K562 (cell line): ENCODE measurements at regions not wholly inside any gene's neighbourhood (a gene's known extent, or its start where the extent isn't known, plus 50 kb on each side); places are given as distances from the start of the nearest gene placed in this dataset.

Experiments used
- CBFB ChIP-seq: sonication (generic); formaldehyde crosslinking; IDR thresholded peaks from 2 replicates; pipeline ENCODE4 v1.4.0; 2020; ENCODE audit warnings: mild to moderate bottlenecking, missing genetic modification reagents
- CTCFL ChIP-seq: IDR thresholded peaks from 2 replicates; pipeline ENCODE4 v1.6.1; 2011; ENCODE audit warnings: borderline replicate concordance, low read depth, mild to moderate bottlenecking, moderate library complexity, low read length; ENCODE audit not compliant: insufficient read depth, poor library complexity, severe bottlenecking
- EHMT2 ChIP-seq: fragments of 450-650 bp; IDR thresholded peaks from 2 replicates; pipeline ENCODE4 v1.6.1; 2018; ENCODE audit warnings: antibody characterized with exemption
- FUS ChIP-seq: fragments of 200-400 bp; formaldehyde crosslinking; optimal IDR thresholded peaks from 2 replicates; pipeline ENCODE3; 2017; ENCODE audit warnings: low read depth, low read length
- MTA2 ChIP-seq: fragments of 450-650 bp; IDR thresholded peaks from 2 replicates; pipeline ENCODE4 v1.6.1; 2016; ENCODE audit warnings: low read depth
- NFYB ChIP-seq: IDR thresholded peaks from 2 replicates; pipeline ENCODE4 v1.6.1; 2011; ENCODE audit warnings: mild to moderate bottlenecking, moderate library complexity; ENCODE audit not compliant: insufficient read length; ENCODE audit errors: extremely low read depth
- POLR2A ChIP-seq: fragments of 450-650 bp; conservative IDR thresholded peaks from 2 replicates; pipeline ENCODE4 v1.6.1; 2016
- SMARCE1 ChIP-seq: fragments of 450-650 bp; IDR thresholded peaks from 2 replicates; pipeline ENCODE4 v1.7.1; 2016; ENCODE audit warnings: mild to moderate bottlenecking
- SMC3 ChIP-seq: conservative IDR thresholded peaks from 2 replicates; pipeline ENCODE4 v1.6.1; 2011; ENCODE audit warnings: low read depth, low read length, improper control_type of control experiment; ENCODE audit not compliant: insufficient read depth
- ZNF165 ChIP-seq: fragments of 250-450 bp; sonication (Bioruptor Pico); IDR thresholded peaks from 2 replicates; pipeline ENCODE4 v1.4.0; 2020; ENCODE audit warnings: borderline replicate concordance
- ZNF408 ChIP-seq: fragments of 250-450 bp; sonication (Bioruptor Pico); IDR thresholded peaks from 2 replicates; pipeline ENCODE4 v1.4.0; 2020; ENCODE audit warnings: low read depth, mild to moderate bottlenecking, moderate library complexity
- ZNF668 ChIP-seq: fragments of 250-450 bp; sonication (Bioruptor Pico); IDR thresholded peaks from 2 replicates; pipeline ENCODE4 v1.8.0; 2022; ENCODE audit warnings: mild to moderate bottlenecking, inconsistent platforms
- TF ChIP-seq, protein P1 (sequence below): fragments of 450-650 bp; IDR thresholded peaks from 2 replicates; pipeline ENCODE4 v1.6.1; 2016; ENCODE audit warnings: mild to moderate bottlenecking
- TF ChIP-seq, protein P2 (sequence below), 3 experiments: fragments of 200-800 bp in 1 of 3; fragments of 250-450 bp in 1 of 3; fragments of 450-650 bp in 1 of 3; sonication (Bioruptor Pico) in 1 of 3; sonication (Bioruptor generic) in 1 of 3; formaldehyde crosslinking in 1 of 3; IDR thresholded peaks; 2 replicates each; pipeline versions ENCODE4 v1.6.1 to v1.8.0; 2016 to 2022; ENCODE audit warnings: mild to moderate bottlenecking in 2 of 3, missing genetic modification characterization in 2 of 3, missing compliant biosample characterization in 1 of 3, moderate library complexity in 1 of 3
- TF ChIP-seq, protein P3 (sequence below): fragments of 450-650 bp; IDR thresholded peaks from 2 replicates; pipeline ENCODE4 v1.6.1; 2017; ENCODE audit warnings: antibody characterized with exemption, mild to moderate bottlenecking
- TF ChIP-seq, protein P4 (sequence below), 2 experiments: fragments of 250-450 bp in 1 of 2; fragments of 450-650 bp in 1 of 2; sonication (Bioruptor Pico) in 1 of 2; IDR thresholded peaks; 2 replicates each; pipeline versions ENCODE4 v1.6.1 to v1.8.0; 2016 to 2021; ENCODE audit warnings: mild to moderate bottlenecking in 2 of 2, moderate library complexity in 2 of 2, missing compliant biosample characterization in 1 of 2, missing genetic modification characterization in 1 of 2

- TF ChIP-seq ZNF668, result no peak
- TF ChIP-seq SMC3, result no peak
- TF ChIP-seq POLR2A, result no peak
- TF ChIP-seq, protein P1, sequence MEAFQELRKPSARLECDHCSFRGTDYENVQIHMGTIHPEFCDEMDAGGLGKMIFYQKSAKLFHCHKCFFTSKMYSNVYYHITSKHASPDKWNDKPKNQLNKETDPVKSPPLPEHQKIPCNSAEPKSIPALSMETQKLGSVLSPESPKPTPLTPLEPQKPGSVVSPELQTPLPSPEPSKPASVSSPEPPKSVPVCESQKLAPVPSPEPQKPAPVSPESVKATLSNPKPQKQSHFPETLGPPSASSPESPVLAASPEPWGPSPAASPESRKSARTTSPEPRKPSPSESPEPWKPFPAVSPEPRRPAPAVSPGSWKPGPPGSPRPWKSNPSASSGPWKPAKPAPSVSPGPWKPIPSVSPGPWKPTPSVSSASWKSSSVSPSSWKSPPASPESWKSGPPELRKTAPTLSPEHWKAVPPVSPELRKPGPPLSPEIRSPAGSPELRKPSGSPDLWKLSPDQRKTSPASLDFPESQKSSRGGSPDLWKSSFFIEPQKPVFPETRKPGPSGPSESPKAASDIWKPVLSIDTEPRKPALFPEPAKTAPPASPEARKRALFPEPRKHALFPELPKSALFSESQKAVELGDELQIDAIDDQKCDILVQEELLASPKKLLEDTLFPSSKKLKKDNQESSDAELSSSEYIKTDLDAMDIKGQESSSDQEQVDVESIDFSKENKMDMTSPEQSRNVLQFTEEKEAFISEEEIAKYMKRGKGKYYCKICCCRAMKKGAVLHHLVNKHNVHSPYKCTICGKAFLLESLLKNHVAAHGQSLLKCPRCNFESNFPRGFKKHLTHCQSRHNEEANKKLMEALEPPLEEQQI, result peak; percentile 71
- TF ChIP-seq, protein P2, sequence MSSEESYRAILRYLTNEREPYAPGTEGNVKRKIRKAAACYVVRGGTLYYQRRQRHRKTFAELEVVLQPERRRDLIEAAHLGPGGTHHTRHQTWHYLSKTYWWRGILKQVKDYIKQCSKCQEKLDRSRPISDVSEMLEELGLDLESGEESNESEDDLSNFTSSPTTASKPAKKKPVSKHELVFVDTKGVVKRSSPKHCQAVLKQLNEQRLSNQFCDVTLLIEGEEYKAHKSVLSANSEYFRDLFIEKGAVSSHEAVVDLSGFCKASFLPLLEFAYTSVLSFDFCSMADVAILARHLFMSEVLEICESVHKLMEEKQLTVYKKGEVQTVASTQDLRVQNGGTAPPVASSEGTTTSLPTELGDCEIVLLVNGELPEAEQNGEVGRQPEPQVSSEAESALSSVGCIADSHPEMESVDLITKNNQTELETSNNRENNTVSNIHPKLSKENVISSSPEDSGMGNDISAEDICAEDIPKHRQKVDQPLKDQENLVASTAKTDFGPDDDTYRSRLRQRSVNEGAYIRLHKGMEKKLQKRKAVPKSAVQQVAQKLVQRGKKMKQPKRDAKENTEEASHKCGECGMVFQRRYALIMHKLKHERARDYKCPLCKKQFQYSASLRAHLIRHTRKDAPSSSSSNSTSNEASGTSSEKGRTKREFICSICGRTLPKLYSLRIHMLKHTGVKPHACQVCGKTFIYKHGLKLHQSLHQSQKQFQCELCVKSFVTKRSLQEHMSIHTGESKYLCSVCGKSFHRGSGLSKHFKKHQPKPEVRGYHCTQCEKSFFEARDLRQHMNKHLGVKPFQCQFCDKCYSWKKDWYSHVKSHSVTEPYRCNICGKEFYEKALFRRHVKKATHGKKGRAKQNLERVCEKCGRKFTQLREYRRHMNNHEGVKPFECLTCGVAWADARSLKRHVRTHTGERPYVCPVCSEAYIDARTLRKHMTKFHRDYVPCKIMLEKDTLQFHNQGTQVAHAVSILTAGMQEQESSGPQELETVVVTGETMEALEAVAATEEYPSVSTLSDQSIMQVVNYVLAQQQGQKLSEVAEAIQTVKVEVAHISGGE (CRISPR knock-in tag; IDR thresholded peaks at IDR 0.05), result no peak
- no peak for TF ChIP-seq FUS
- TF ChIP-seq CBFB (CRISPR knock-in tag), result no peak
- TF ChIP-seq SMARCE1, result peak; percentile 83
- TF ChIP-seq, protein P3, sequence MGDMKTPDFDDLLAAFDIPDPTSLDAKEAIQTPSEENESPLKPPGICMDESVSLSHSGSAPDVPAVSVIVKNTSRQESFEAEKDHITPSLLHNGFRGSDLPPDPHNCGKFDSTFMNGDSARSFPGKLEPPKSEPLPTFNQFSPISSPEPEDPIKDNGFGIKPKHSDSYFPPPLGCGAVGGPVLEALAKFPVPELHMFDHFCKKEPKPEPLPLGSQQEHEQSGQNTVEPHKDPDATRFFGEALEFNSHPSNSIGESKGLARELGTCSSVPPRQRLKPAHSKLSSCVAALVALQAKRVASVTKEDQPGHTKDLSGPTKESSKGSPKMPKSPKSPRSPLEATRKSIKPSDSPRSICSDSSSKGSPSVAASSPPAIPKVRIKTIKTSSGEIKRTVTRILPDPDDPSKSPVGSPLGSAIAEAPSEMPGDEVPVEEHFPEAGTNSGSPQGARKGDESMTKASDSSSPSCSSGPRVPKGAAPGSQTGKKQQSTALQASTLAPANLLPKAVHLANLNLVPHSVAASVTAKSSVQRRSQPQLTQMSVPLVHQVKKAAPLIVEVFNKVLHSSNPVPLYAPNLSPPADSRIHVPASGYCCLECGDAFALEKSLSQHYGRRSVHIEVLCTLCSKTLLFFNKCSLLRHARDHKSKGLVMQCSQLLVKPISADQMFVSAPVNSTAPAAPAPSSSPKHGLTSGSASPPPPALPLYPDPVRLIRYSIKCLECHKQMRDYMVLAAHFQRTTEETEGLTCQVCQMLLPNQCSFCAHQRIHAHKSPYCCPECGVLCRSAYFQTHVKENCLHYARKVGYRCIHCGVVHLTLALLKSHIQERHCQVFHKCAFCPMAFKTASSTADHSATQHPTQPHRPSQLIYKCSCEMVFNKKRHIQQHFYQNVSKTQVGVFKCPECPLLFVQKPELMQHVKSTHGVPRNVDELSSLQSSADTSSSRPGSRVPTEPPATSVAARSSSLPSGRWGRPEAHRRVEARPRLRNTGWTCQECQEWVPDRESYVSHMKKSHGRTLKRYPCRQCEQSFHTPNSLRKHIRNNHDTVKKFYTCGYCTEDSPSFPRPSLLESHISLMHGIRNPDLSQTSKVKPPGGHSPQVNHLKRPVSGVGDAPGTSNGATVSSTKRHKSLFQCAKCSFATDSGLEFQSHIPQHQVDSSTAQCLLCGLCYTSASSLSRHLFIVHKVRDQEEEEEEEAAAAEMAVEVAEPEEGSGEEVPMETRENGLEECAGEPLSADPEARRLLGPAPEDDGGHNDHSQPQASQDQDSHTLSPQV, result peak; percentile 37; the same call in 1 of the 2 replicates
- no peak for TF ChIP-seq MTA2
- TF ChIP-seq, protein P4, sequence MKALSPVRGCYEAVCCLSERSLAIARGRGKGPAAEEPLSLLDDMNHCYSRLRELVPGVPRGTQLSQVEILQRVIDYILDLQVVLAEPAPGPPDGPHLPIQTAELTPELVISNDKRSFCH (CRISPR knock-in tag; IDR thresholded peaks at IDR 0.05), result no peak
- TF ChIP-seq, protein P4 (tag; IDR thresholded peaks at IDR 0.05), result no peak
- TF ChIP-seq NFYB, result no peak
- no peak for TF ChIP-seq CTCFL
- TF ChIP-seq ZNF408, result no peak
- 0 out of 2 replicates have a peak, but pooled peaks have one; percentile 16 for TF ChIP-seq EHMT2
- no peak for TF ChIP-seq ZNF165 (CRISPR knock-in tag)
Observed at GRCh38 chr5:12772276-12772675, 868.0 kb upstream of the CTNND2 start (continued).
